GM13976 (cell line): ENCODE measurements at regions not wholly inside any gene's neighbourhood (a gene's known extent, or its start where the extent isn't known, plus 50 kb on each side); places are given as distances from the start of the nearest gene placed in this dataset.

Experiments
- DNase-seq: peaks from one replicate; pipeline ENCODE4 v3.0.0; 2012; ENCODE audit warnings: low spot score
- CTCF ChIP-seq: IDR thresholded peaks from 2 replicates; pipeline ENCODE4 v1.5.1; 2012; ENCODE audit warnings: borderline replicate concordance, mild to moderate bottlenecking; ENCODE audit not compliant: insufficient read depth; ENCODE audit errors: extremely low read depth, missing control alignments, control extremely low read depth
- in situ Hi-C: fragments of 300-500 bp; cut with MboI; formaldehyde crosslinking; loops from one replicate; pipeline ENCODE4 v1.12.0; 2022; ENCODE audit warnings: low sequenced_read_pairs, mixed read lengths, inconsistent platforms; ENCODE audit not compliant: unreplicated experiment

GRCh38 chr2:133862400-133862977 is 294.2 kb upstream of the NCKAP5 start:
- in situ Hi-C loops: no loop called here
- no peak for DNase-seq
- no peak for TF ChIP-seq CTCF

DNA sequence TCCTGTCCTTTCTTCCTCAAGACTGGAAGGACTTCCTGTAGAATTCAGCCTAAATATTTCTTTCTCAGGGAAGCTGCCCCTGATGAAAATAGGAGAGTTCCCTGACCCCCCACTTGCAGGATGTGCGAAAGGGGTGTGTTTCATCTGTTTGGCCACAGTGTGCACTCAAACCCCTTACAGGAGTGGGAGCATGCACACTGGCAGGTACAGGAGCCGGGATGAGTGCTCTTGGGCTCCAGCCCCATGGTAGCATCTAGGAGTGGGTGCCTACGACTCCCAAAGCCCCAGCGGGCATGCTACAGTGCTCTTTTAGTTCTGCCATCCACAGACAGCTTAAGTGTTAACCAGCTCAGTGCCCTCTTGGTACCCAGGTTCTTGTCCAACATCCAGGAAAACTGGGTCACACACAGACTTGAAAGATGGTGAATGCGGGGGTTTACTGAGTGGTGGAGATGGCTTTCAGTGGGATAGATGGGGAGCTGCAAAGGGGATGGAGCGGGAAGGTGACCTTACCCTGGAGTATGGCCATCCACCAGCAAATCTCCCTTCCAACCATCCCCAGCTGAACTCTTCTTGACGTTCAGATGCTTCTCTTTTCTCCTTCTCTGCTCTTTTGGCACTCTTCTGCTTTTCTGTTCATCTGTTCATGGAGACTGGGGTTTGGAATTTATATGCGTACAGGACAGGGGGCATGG is 295.0 kb upstream of the NCKAP5 start:
- DNase-seq: no peak
- TF ChIP-seq CTCF: no peak
- in situ Hi-C loops: no loop called here

DNA sequence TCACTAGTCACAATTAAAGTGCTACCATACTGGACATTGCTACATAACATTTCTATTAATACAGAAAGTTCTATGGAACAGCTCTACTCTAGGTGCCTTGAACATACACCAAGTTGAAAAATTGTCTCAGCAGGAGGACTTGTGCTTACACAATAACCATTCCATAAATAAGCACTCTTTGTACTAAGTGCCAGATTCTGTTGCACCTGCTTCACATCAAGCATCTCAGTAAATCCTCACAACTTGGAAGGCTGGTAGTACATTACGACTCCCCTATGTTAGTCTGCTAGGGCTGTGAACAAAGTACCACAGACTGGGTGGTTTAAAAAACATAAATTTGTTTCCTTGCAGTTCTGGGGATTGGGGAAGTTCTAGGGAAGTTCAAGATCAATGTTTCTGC is 296.9 kb upstream of the NCKAP5 start:
- in situ Hi-C loops: no loop called here

GRCh38 chr2:133867166-133867565 is 298.9 kb upstream of the NCKAP5 start:
- in situ Hi-C loops: no loop called here
- no peak for TF ChIP-seq CTCF
- DNase-seq: no peak

More for the DNA sequence above, 296.9 kb upstream of the NCKAP5 start:
- DNase-seq: no peak
- TF ChIP-seq CTCF: no peak

DNA sequence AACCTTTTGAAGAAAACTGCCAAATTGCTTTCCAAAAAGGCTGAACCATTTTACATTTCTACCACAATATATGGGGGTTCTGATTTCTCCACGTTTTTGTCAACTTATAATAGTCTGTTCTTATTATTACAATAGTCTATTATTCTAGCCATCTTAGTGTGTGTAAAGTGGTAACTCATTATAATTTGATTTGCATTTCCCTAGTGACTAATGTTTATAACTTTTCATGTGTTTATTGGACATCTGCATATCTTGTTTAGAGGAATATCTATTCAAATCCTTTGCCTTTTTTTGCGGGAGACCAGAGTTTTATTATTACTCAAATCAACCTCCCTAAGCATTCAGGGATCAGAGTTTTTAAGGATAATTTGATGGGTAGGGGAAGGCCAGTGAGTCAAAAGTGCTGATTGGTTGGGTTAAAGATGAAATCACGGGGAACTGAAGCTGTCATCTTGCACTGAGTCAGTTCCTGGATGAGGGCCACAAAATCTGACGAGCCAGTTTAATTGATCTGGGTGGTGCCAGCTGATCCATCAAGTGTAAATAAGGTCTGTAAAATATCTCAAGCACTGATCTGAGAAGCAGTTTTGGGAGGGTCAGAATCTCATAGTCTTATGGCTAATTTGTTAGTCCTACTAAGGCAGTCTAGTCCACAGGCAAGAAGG is 303.4 kb upstream of the NCKAP5 start:
- no peak for DNase-seq
- in situ Hi-C loops: no loop called here
- no peak for TF ChIP-seq CTCF

DNA sequence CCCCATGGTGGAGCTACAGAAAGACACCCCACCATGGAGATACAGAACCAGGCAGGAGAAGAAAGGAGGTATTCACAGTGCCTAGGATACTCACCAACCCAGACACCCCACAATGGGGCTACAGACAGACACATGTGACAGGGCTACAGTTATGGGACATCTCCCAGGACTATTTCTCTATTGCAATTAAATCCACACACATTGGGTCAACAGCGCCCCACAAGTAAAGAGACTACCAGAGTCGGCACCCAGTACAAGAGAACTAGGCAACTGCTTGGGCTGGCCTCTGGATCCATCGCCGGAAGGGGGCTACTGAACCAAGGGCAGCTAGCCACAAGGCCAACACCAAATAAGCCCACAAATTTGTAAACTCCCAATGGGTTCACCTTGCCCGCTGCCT is 310.1 kb upstream of the NCKAP5 start:
- TF ChIP-seq CTCF: no peak
- in situ Hi-C loops: loop anchor here (25.0 kb wide), 2 partner anchors 359 to 534 kb away; no protein-coding TSS in a partner anchor
- no peak for DNase-seq
